ENCODE measurements at regions not wholly inside any gene's neighbourhood (a gene's known extent, or its start where the extent isn't known, plus 50 kb on each side); places are given as distances from the start of the nearest gene placed in this dataset.

DNA sequence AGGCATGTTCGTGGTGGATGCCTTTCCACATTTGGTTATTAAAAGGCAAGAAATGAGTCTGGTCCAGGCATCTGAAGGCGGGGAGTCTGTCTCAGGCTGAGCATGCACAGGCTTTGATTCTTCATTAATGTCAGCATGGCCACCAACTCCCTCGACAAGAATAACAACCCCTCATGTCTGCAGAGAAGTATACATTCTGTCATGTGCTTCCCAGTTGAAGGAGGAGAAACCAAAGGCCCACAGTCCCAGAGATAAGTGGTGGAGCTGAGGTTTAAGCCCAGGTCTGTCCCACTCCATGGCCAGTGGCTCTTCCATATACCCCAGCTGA is 61.6 kb upstream of the LAPTM5 start:
- no peak for DNase-seq (ENCODE audit: low read depth)
- H3K4me3 ChIP-seq (ENCODE audit: control insufficient read depth, low read depth, low read length) = no peak overlapping the region
- TF ChIP-seq, protein P1, sequence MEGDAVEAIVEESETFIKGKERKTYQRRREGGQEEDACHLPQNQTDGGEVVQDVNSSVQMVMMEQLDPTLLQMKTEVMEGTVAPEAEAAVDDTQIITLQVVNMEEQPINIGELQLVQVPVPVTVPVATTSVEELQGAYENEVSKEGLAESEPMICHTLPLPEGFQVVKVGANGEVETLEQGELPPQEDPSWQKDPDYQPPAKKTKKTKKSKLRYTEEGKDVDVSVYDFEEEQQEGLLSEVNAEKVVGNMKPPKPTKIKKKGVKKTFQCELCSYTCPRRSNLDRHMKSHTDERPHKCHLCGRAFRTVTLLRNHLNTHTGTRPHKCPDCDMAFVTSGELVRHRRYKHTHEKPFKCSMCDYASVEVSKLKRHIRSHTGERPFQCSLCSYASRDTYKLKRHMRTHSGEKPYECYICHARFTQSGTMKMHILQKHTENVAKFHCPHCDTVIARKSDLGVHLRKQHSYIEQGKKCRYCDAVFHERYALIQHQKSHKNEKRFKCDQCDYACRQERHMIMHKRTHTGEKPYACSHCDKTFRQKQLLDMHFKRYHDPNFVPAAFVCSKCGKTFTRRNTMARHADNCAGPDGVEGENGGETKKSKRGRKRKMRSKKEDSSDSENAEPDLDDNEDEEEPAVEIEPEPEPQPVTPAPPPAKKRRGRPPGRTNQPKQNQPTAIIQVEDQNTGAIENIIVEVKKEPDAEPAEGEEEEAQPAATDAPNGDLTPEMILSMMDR (IDR thresholded peaks at IDR 0.05; ENCODE audit: control insufficient read depth, insufficient read depth, low read depth, low read length, missing control alignments) = no peak

DNA sequence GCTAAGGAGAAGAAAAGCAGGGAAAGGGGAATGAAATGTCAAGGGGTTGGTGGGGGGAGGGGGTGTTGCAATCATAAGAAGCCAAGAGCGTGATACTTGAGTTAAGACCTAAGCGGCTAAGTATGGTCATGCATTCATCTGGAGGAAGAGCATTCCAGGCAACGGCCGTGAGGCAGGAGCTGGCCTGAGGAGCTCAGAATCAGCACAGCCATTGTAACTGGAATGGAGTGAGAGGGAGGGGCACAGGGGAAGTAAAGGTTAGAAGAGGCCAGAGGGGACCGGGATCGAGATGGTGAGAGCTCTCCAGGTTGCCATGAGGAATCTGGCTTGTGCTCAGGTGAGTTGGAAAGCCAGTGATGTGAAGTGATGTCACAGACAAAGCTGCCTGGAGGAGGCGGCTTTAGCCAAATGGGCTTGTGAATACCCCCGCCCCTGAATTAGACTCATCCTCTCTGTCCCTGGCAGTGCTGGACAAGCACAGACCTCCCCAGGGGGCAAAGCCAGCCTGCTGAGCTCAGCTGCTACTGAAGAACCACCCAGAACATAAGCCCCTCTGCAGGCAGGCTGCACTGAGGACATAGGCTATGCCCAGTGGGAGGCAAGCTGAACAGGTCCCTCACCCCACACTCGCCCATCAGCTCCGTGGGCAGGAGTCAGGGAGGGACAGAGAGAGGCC is 61.1 kb upstream of the LAPTM5 start:
- TF ChIP-seq, protein P1 (IDR thresholded peaks at IDR 0.05; ENCODE audit: control insufficient read depth, insufficient read depth, low read depth, low read length, missing control alignments) = no peak

DNA sequence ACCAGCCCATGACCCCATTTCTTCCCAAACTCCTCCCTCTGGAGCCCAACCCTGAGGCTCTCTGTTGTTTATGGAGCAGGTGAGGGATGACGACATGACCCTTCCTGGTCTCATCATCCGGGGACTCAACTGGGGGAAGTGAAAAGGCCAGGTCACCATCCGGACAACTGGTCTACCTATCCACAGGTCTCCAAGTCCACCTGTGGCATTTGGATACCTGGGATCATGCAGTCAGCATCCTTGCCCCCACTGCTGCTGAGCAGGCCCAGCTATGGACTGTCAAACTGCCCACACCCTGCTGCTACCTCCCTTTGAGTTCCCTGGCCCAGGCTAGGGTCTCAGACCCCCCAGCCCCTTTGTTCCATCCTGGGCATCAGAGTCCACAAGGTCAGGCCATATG is 60.0 kb upstream of the LAPTM5 start:
- no peak overlapping the region for H3K4me3 ChIP-seq (ENCODE audit: control insufficient read depth, low read depth, low read length)
- TF ChIP-seq, protein P1 (IDR thresholded peaks at IDR 0.05; ENCODE audit: control insufficient read depth, insufficient read depth, low read depth, low read length, missing control alignments) = no peak

More for the DNA sequence above, 61.1 kb upstream of the LAPTM5 start:
- H3K4me3 ChIP-seq (ENCODE audit: control insufficient read depth, low read depth, low read length) = no peak overlapping the region
- DNase-seq (ENCODE audit: low read depth) = no peak

DNA sequence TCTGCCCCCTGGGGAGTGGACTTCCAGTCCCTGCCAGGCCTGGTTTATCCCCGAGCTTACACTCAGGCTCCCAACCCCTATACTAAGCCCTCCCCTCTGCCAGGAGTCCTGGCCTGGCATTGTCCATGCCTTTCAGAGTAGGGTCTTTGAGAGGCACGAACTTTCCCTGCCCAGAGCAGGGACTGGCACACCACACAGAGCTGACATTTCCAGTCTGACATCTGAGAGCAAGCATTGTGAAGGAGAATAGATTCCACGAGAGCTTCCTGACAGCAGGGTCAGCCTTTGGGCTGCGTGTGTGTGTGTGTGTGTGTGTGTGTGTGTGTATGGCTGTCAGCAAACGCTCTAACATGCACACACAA is 59.5 kb upstream of the LAPTM5 start:
- TF ChIP-seq, protein P1 (IDR thresholded peaks at IDR 0.05; ENCODE audit: control insufficient read depth, insufficient read depth, low read depth, low read length, missing control alignments) = no peak
- no peak for DNase-seq (ENCODE audit: low read depth)
- no peak overlapping the region for H3K4me3 ChIP-seq (ENCODE audit: control insufficient read depth, low read depth, low read length)

More for the DNA sequence above, 60.0 kb upstream of the LAPTM5 start:
- DNase-seq (ENCODE audit: low read depth) = no peak

DNA sequence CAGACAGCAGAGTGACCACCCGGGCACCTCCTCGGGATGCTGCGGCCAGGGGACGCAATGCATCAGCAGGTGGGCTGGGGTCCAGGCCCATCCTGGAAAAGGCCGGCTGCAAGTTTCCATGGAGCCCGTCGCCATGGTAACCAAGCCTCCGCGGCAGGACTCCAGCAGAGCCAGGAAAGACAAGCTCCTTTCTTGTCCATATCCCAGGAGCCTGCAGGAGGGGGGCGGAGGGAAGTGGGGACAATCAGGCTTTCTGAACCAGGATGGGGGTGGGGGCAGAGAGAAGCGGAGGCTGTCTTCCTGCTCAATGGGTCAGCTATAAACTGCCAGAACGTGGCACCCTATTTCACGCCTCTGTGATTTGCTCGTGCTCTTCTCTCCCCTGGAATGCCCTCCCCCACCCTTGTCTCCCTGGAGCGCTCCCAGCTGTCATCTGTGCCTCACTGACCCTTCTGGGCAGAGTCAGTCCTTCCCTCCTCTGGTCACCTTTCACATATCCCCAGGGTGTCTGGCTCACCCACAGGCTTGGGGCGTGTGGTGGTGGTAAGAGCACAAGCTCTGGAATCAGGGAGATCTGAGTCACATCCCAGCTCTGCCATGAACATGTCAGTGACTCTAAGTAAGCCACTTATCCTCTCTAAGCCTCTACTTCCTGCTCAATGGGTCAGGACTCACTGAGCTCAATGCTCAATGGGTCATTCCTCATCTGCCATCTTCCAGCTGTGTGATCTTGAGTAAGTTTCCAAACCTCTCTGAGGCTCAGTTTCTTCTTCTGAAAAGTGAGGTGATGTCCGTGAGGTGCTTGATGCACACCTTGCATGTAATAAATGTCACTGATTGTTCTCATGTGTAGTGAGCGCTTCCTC is 58.9 kb upstream of the LAPTM5 start:
- peak; percentile 72 for DNase-seq (ENCODE audit: low read depth)
- no peak overlapping the region for H3K4me3 ChIP-seq (ENCODE audit: control insufficient read depth, low read depth, low read length)
- TF ChIP-seq, protein P1 (IDR thresholded peaks at IDR 0.05; ENCODE audit: control insufficient read depth, insufficient read depth, low read depth, low read length, missing control alignments) = no peak

DNA sequence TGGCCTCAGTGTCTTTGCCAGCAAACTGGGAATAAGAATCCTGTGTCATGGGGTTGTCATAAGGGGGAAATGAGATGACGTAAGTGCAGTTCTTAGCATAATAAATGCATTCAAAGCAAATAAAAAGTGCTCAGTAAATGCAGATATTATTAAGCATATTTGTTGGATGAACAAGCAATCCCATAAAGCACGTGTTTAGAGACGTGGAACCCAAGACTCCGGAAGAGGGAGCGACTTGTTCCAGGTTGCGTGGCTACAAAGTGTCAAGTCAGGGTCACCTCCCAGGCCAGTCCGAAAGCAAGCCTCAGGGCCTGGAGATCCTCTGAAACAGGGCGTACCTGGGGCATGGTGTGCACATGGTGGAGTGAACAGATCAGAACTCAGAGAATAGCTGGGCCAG is 58.0 kb upstream of the LAPTM5 start:
- DNase-seq (ENCODE audit: low read depth) = no peak
- no peak overlapping the region for H3K4me3 ChIP-seq (ENCODE audit: control insufficient read depth, low read depth, low read length)
- TF ChIP-seq, protein P1 (IDR thresholded peaks at IDR 0.05; ENCODE audit: control insufficient read depth, insufficient read depth, low read depth, low read length, missing control alignments) = no peak
